Stromal cell of bone marrow (primary cell): ENCODE measurements at regions not wholly inside any gene's neighbourhood (a gene's known extent, or its start where the extent isn't known, plus 50 kb on each side); places are given as distances from the start of the nearest gene placed in this dataset.

Experiments used
- DNase-seq: peaks from one replicate; pipeline ENCODE4 v3.0.0-alpha.2; 2012; ENCODE audit warnings: low read depth

GRCh38 chr1:209375671-209376365 lies 207.7 kb upstream of the CAMK1G start:
- no peak for DNase-seq

GRCh38 chr1:209376774-209377173 lies 206.7 kb upstream of the CAMK1G start:
- no peak for DNase-seq

GRCh38 chr1:209377995-209378394 lies 205.5 kb upstream of the CAMK1G start:
- DNase-seq: no peak

GRCh38 chr1:209379280-209379679 lies 204.2 kb upstream of the CAMK1G start:
- no peak for DNase-seq

- DNase-seq: no peak
These were observed 203.1 kb upstream of the CAMK1G start for GRCh38 chr1:209380420-209380819.

GRCh38 chr1:209382231-209383100 lies 201.0 kb upstream of the CAMK1G start:
- DNase-seq: no peak

GRCh38 chr1:209383422-209383821 lies 200.1 kb upstream of the CAMK1G start:
- no peak for DNase-seq

- no peak for DNase-seq
These were observed 199.4 kb upstream of the CAMK1G start for GRCh38 chr1:209383907-209384709.

- DNase-seq: no peak
These were observed 198.6 kb upstream of the CAMK1G start for GRCh38 chr1:209384710-209385550.

GRCh38 chr1:209386156-209386555 lies 197.4 kb upstream of the CAMK1G start:
- DNase-seq: no peak

- no peak for DNase-seq
These were observed 196.1 kb upstream of the CAMK1G start for GRCh38 chr1:209387271-209387968.

GRCh38 chr1:209387969-209388329 lies 195.6 kb upstream of the CAMK1G start:
- DNase-seq: no peak

GRCh38 chr1:209388358-209388757 lies 195.2 kb upstream of the CAMK1G start:
- no peak for DNase-seq

GRCh38 chr1:209389258-209389657 lies 194.3 kb upstream of the CAMK1G start:
- DNase-seq: peak; percentile 71

- no peak for DNase-seq
These were observed 193.5 kb upstream of the CAMK1G start for GRCh38 chr1:209389975-209390374.

- no peak for DNase-seq
These were observed 192.8 kb upstream of the CAMK1G start for GRCh38 chr1:209390764-209391163.

- DNase-seq: no peak
These were observed 191.7 kb upstream of the CAMK1G start for GRCh38 chr1:209391792-209392191.

GRCh38 chr1:209395169-209395568 lies 188.3 kb upstream of the CAMK1G start:
- no peak for DNase-seq

GRCh38 chr1:209397371-209397770 lies 186.1 kb upstream of the CAMK1G start:
- DNase-seq: no peak

- DNase-seq: no peak
These were observed 185.6 kb upstream of the CAMK1G start for GRCh38 chr1:209397910-209398309.
